ENCODE measurements at regions not wholly inside any gene's neighbourhood (a gene's known extent, or its start where the extent isn't known, plus 50 kb on each side); places are given as distances from the start of the nearest gene placed in this dataset.
"Not testable (repeated sequence)": the region's sequence is repeated elsewhere in the genome, so short reads cannot be mapped to it uniquely, and the experiment has no call there.

GRCh38 chr18:8882632-8883408, 177.5 kb downstream of the MTCL1 start:
- in situ Hi-C loops (cut with MboI; ENCODE audit: low sequenced_read_pairs) = no loop called here

GRCh38 chr18:8883409-8883668, 178.0 kb downstream of the MTCL1 start:
- in situ Hi-C loops (cut with MboI; ENCODE audit: low sequenced_read_pairs) = no loop called here

- in situ Hi-C loops (cut with MboI; ENCODE audit: low sequenced_read_pairs) = not testable (repeated sequence)
Observed at GRCh38 chr18:8887877-8888276, 182.5 kb downstream of the MTCL1 start.

GRCh38 chr18:8889489-8889888, 184.1 kb downstream of the MTCL1 start:
- in situ Hi-C loops (cut with MboI; ENCODE audit: low sequenced_read_pairs) = no loop called here

GRCh38 chr18:8890503-8890902, 185.1 kb downstream of the MTCL1 start:
- in situ Hi-C loops (cut with MboI; ENCODE audit: low sequenced_read_pairs) = not testable (repeated sequence)

GRCh38 chr18:8890957-8891464, 185.7 kb downstream of the MTCL1 start:
- in situ Hi-C loops (cut with MboI; ENCODE audit: low sequenced_read_pairs) = no loop called here

GRCh38 chr18:8893221-8893620, 187.9 kb downstream of the MTCL1 start:
- in situ Hi-C loops (cut with MboI; ENCODE audit: low sequenced_read_pairs) = no loop called here

- in situ Hi-C loops (cut with MboI; ENCODE audit: low sequenced_read_pairs) = no loop called here
Observed at GRCh38 chr18:8893628-8894231, 188.4 kb downstream of the MTCL1 start.

- in situ Hi-C loops (cut with MboI; ENCODE audit: low sequenced_read_pairs) = no loop called here
Observed at GRCh38 chr18:8894823-8895222, 189.5 kb downstream of the MTCL1 start.

GRCh38 chr18:8895341-8895740, 190.0 kb downstream of the MTCL1 start:
- in situ Hi-C loops (cut with MboI; ENCODE audit: low sequenced_read_pairs) = no loop called here

GRCh38 chr18:8895987-8896619, 190.7 kb downstream of the MTCL1 start:
- in situ Hi-C loops (cut with MboI; ENCODE audit: low sequenced_read_pairs) = no loop called here

GRCh38 chr18:8899000-8899399, 193.6 kb downstream of the MTCL1 start:
- in situ Hi-C loops (cut with MboI; ENCODE audit: low sequenced_read_pairs) = no loop called here

- in situ Hi-C loops (cut with MboI; ENCODE audit: low sequenced_read_pairs) = loop anchor here (25.0 kb wide), 1 partner anchor 112 kb away; no protein-coding TSS in a partner anchor
Observed at GRCh38 chr18:8900552-8900951, 195.2 kb downstream of the MTCL1 start.

- in situ Hi-C loops (cut with MboI; ENCODE audit: low sequenced_read_pairs) = loop anchor here (25.0 kb wide), 1 partner anchor 111 kb away; no protein-coding TSS in a partner anchor
Observed at GRCh38 chr18:8901019-8901418, 195.7 kb downstream of the MTCL1 start.

GRCh38 chr18:8904316-8904715, 198.2 kb upstream of the NDUFV2 start:
- in situ Hi-C loops (cut with MboI; ENCODE audit: low sequenced_read_pairs) = loop anchor here (25.0 kb wide), 1 partner anchor 108 kb away; no protein-coding TSS in a partner anchor

- in situ Hi-C loops (cut with MboI; ENCODE audit: low sequenced_read_pairs) = loop anchor here (25.0 kb wide), 1 partner anchor 103 kb away; no protein-coding TSS in a partner anchor
Observed at GRCh38 chr18:8908792-8909510, 193.5 kb upstream of the NDUFV2 start.

- in situ Hi-C loops (cut with MboI; ENCODE audit: low sequenced_read_pairs) = loop anchor here (25.0 kb wide), 1 partner anchor 102 kb away; no protein-coding TSS in a partner anchor
Observed at GRCh38 chr18:8910186-8910822, 192.2 kb upstream of the NDUFV2 start.

- in situ Hi-C loops (cut with MboI; ENCODE audit: low sequenced_read_pairs) = loop anchor here (25.0 kb wide), 1 partner anchor 101 kb away; no protein-coding TSS in a partner anchor
Observed at GRCh38 chr18:8910843-8911242, 191.7 kb upstream of the NDUFV2 start.

GRCh38 chr18:8911408-8912340, 190.8 kb upstream of the NDUFV2 start:
- in situ Hi-C loops (cut with MboI; ENCODE audit: low sequenced_read_pairs) = loop anchor here (25.0 kb wide), 1 partner anchor 101 kb away; no protein-coding TSS in a partner anchor

Measured in HL-60/S4 treated with phorbol 12-myristate 13-acetate at 8.2 ng/mL for 4 days and 3 days (cell line).